PC-9 (cell line): ENCODE measurements at regions not wholly inside any gene's neighbourhood (a gene's known extent, or its start where the extent isn't known, plus 50 kb on each side); places are given as distances from the start of the nearest gene placed in this dataset.

Experiments used
- BruUV-seq: library from RNA; stranded (reverse); fragments of 400-500 nt; replicated peaks from 2 replicates; lab custom pipeline; 2021; lab: Mats Ljungman, UMichigan
- CTCF ChIA-PET: fragments of 300-600 bp; sonication (Branson Sonifier 250); formaldehyde crosslinking; loops from one replicate; lab custom pipeline; 2022; ENCODE audit warnings: antibody characterized with exemption; lab: Charles Lee
- POLR2A ChIA-PET: fragments of 300-600 bp; sonication (Branson Sonifier 250); formaldehyde crosslinking; loops from one replicate; lab custom pipeline; 2022; ENCODE audit warnings: antibody characterized with exemption; ENCODE audit not compliant: unreplicated experiment; lab: Charles Lee
- DNase-seq, 2 experiments: peaks; one replicate each; pipeline versions ENCODE4 v3.0.0 to v3.0.0-alpha.2; 2015 to 2022; ENCODE audit warnings: mixed read lengths in 1 of 2
- H2AFZ ChIP-seq: fragments of 200-600 bp; sonication (generic); 2 replicates; pipeline ENCODE4 v1.8.1; 2017; ENCODE audit warnings: antibody characterized with exemption
- H3F3A ChIP-seq: fragments of 200-600 bp; sonication (generic); 2 replicates; pipeline ENCODE4 v1.8.1; 2017; ENCODE audit warnings: antibody characterized with exemption, mild to moderate bottlenecking, low read depth; ENCODE audit not compliant: insufficient read depth
- H3K27ac ChIP-seq: fragments of 200-600 bp; sonication (generic); 2 replicates; pipeline ENCODE4 v1.6.1; 2016; ENCODE audit warnings: mixed run types
- H3K27me3 ChIP-seq: fragments of 200-600 bp; sonication (generic); 2 replicates; pipeline ENCODE4 v1.6.1; 2016; ENCODE audit warnings: low read depth, mixed run types; ENCODE audit not compliant: insufficient read depth
- H3K36me3 ChIP-seq: fragments of 200-600 bp; sonication (generic); 2 replicates; pipeline ENCODE4 v1.6.1; 2016; ENCODE audit warnings: low read depth, mixed run types
- H3K4me1 ChIP-seq: fragments of 200-600 bp; sonication (generic); replicated peaks from 2 replicates; pipeline ENCODE4 v1.6.1; 2016; ENCODE audit warnings: mixed run types; ENCODE audit not compliant: insufficient read depth
- H3K4me2 ChIP-seq: fragments of 200-600 bp; sonication (generic); 2 replicates; pipeline ENCODE4 v1.6.1; 2017; ENCODE audit warnings: mixed run types
- H3K4me3 ChIP-seq: fragments of 200-600 bp; sonication (generic); 2 replicates; pipeline ENCODE4 v1.6.1; 2016; ENCODE audit warnings: mixed run types
- H3K79me2 ChIP-seq: fragments of 200-600 bp; sonication (generic); 2 replicates; pipeline ENCODE4 v1.6.1; 2017; ENCODE audit warnings: low read depth, mixed run types
- H3K9me2 ChIP-seq: fragments of 200-600 bp; sonication (generic); 2 replicates; pipeline ENCODE4 v1.8.1; 2017; ENCODE audit warnings: mild to moderate bottlenecking; ENCODE audit not compliant: insufficient read depth
- H3K9me3 ChIP-seq: fragments of 200-600 bp; sonication (generic); 2 replicates; pipeline ENCODE4 v1.8.1; 2016; ENCODE audit warnings: low read depth; ENCODE audit not compliant: insufficient read depth
- H4K20me1 ChIP-seq: fragments of 200-600 bp; sonication (generic); 2 replicates; pipeline ENCODE4 v1.8.1; 2017; ENCODE audit not compliant: insufficient read depth
- CTCF ChIP-seq: fragments of 200-600 bp; sonication (generic); conservative IDR thresholded peaks from 2 replicates; pipeline ENCODE4 v1.6.1; 2017; ENCODE audit warnings: mixed run types, antibody characterized with exemption, mild to moderate bottlenecking, moderate library complexity
- EZH2 ChIP-seq: fragments of 200-600 bp; sonication (generic); IDR thresholded peaks from 2 replicates; pipeline ENCODE4 v1.8.0; 2017; ENCODE audit warnings: antibody characterized with exemption, low read depth
- intact Hi-C: fragments of 100-400 bp; cut with micrococcal nuclease; formaldehyde crosslinking; loops from one replicate; pipeline ENCODE4 v1.10.0; 2022; ENCODE audit not compliant: unreplicated experiment

DNA sequence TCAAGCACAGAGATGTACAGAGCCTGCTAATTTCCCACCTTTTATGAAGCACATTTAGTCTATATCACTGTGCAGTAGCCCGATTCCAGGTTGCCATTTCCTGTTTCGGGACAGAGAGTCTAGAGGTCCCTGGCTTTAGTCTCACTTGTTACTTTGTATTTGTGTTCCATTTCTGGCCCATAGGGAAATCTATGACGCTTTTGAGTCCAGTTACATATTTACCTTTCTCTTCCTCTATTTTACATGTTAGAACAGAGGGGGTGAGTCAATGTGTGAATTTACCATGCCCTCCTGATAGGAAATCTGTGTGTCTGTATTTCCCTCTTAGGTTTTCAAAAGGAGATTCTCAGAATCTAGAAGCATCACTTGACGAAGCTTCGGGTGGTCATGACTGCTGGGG, 227.1 kb upstream of the ZFHX3 start:
- H3K4me2 ChIP-seq = no peak overlapping the region
- H2AFZ ChIP-seq = no peak overlapping the region
- H3K27ac ChIP-seq = no peak overlapping the region
- H3F3A ChIP-seq = no peaks in the 10 kb centered on the region
- BruUV-seq = no TSS peak
- no peaks in the 10 kb centered on the region for H3K9me2 ChIP-seq
- H3K4me3 ChIP-seq = no peak overlapping the region
- DNase-seq = no peak
- ChIA-PET POLR2A (no interaction called here), CTCF (no interaction called here)
- H3K4me1 ChIP-seq = no peaks in the 10 kb centered on the region
- H3K9me3 ChIP-seq = no peaks in the 10 kb centered on the region
- intact Hi-C loops = no loop called here
- H3K27me3 ChIP-seq = peaks cover 57% of the 10 kb centered on the region
- no peak for TF ChIP-seq CTCF
- TF ChIP-seq EZH2 = no peak
- H3K79me2 ChIP-seq = no peaks in the 10 kb centered on the region
- H4K20me1 ChIP-seq = no peaks in the 10 kb centered on the region
- H3K36me3 ChIP-seq = no peaks in the 10 kb centered on the region

GRCh38 chr16:73274140-73274539, 226.2 kb upstream of the ZFHX3 start:
- Histone ChIP-seq H3F3A (no peaks in the 10 kb centered on the region), H3K4me2 (no peak overlapping the region), H3K79me2 (no peaks in the 10 kb centered on the region), H3K36me3 (no peaks in the 10 kb centered on the region), H2AFZ (no peak overlapping the region), H3K27ac (no peak overlapping the region), H4K20me1 (no peaks in the 10 kb centered on the region), H3K9me2 (no peaks in the 10 kb centered on the region), H3K4me3 (no peak overlapping the region), H3K27me3 (peaks cover 66% of the 10 kb centered on the region), H3K4me1 (no peaks in the 10 kb centered on the region), H3K9me3 (no peaks in the 10 kb centered on the region)
- BruUV-seq = no TSS peak
- ChIA-PET POLR2A (no interaction called here), CTCF (no interaction called here)
- no peak for DNase-seq
- TF ChIP-seq CTCF (no peak), EZH2 (no peak)
- intact Hi-C loops = no loop called here

- Histone ChIP-seq H4K20me1 (no peaks in the 10 kb centered on the region), H3K27ac (no peak overlapping the region), H3K36me3 (no peaks in the 10 kb centered on the region), H3K4me2 (no peak overlapping the region), H3K4me3 (no peak overlapping the region), H3F3A (no peaks in the 10 kb centered on the region), H3K4me1 (no peaks in the 10 kb centered on the region), H2AFZ (no peak overlapping the region), H3K9me2 (no peaks in the 10 kb centered on the region), H3K79me2 (no peaks in the 10 kb centered on the region), H3K27me3 (peaks cover 74% of the 10 kb centered on the region), H3K9me3 (no peaks in the 10 kb centered on the region)
- no TSS peak for BruUV-seq
- TF ChIP-seq EZH2 (no peak), CTCF (no peak)
- DNase-seq = no peak
- ChIA-PET POLR2A (interaction anchor here (0.6 kb wide), 1 partner anchor 1007 kb away, joined by 19 read pairs; no protein-coding TSS in a partner anchor), CTCF (interaction anchor here (0.6 kb wide), 1 partner anchor 420 kb away, joined by 6 read pairs; no protein-coding TSS in a partner anchor)
- intact Hi-C loops = no loop called here
Observed at GRCh38 chr16:73268366-73268993, 220.6 kb upstream of the ZFHX3 start.
